Esophagus squamous epithelium (tissue), 5 donors: ENCODE measurements at regions not wholly inside any gene's neighbourhood (a gene's known extent, or its start where the extent isn't known, plus 50 kb on each side); places are given as distances from the start of the nearest gene placed in this dataset.
"Not testable (repeated sequence)": the region's sequence is repeated elsewhere in the genome, so short reads cannot be mapped to it uniquely, and the experiment has no call there.

Source experiments
- DNase-seq: peaks from one replicate; lab custom pipeline; 2025; lab: John Stamatoyannopoulos, UW
- H3K27ac ChIP-seq, 4 donors: fragments of 200-600 bp; sonication (generic); one replicate each; pipeline ENCODE4 v1.5.1; 2016 to 2019; ENCODE audit warnings: mild to moderate bottlenecking in 1 of 4
- H3K27me3 ChIP-seq, 4 donors: fragments of 200-600 bp; sonication (generic); 1 replicate in 3 of 4; 2 replicates in 1 of 4; pipeline versions ENCODE4 v1.5.1 to v1.6.0; 2017 to 2021; ENCODE audit warnings: antibody characterized with exemption in 1 of 4
- H3K36me3 ChIP-seq, 3 donors: fragments of 200-600 bp; sonication (generic); one replicate each; pipeline ENCODE4 v1.5.1; 2016 to 2019
- H3K4me1 ChIP-seq, 3 donors: fragments of 200-600 bp; sonication (generic); one replicate each; pipeline ENCODE4 v1.5.1; 2017 to 2019
- H3K4me3 ChIP-seq, 4 donors: fragments of 200-600 bp; sonication (generic); 1 replicate in 3 of 4; 2 replicates in 1 of 4; pipeline ENCODE4 v1.5.1; 2016 to 2019; ENCODE audit warnings: mild to moderate bottlenecking in 2 of 4, moderate library complexity in 1 of 4
- H3K9me3 ChIP-seq, 3 donors: fragments of 200-600 bp; sonication (generic); one replicate each; pipeline ENCODE4 v1.5.1; 2016 to 2019
- POLR2A ChIP-seq, 4 donors: fragments of 450-650 bp; IDR thresholded peaks; one replicate each; pipeline ENCODE4 v1.6.1; 2017; ENCODE audit warnings: antibody characterized with exemption in 4 of 4, mild to moderate bottlenecking in 4 of 4, moderate library complexity in 3 of 4
- WGBS, 2 donors: methylation state at CpG; one replicate each; pipeline ENCODE4 v1.1.5; 2018; 5-methylcytosine and 5-hydroxymethylcytosine counted together
- intact Hi-C: fragments of 100-400 bp; cut with DNase I; formaldehyde crosslinking; loops from one replicate; pipeline ENCODE4 v1.15.0; 2022
- TF ChIP-seq, protein P1 (sequence below), 6 experiments: fragments of 450-650 bp in 4 of 6; fragments of 200-600 bp in 2 of 6; sonication (generic) in 2 of 6; IDR thresholded peaks; one replicate each; pipeline ENCODE4 v1.5.1; 2016 to 2019; ENCODE audit warnings: antibody characterized with exemption in 6 of 6, mild to moderate bottlenecking in 4 of 6, moderate library complexity in 4 of 6
- donor health status: DM: yes; HTN: yes; CAD: no.

DNA sequence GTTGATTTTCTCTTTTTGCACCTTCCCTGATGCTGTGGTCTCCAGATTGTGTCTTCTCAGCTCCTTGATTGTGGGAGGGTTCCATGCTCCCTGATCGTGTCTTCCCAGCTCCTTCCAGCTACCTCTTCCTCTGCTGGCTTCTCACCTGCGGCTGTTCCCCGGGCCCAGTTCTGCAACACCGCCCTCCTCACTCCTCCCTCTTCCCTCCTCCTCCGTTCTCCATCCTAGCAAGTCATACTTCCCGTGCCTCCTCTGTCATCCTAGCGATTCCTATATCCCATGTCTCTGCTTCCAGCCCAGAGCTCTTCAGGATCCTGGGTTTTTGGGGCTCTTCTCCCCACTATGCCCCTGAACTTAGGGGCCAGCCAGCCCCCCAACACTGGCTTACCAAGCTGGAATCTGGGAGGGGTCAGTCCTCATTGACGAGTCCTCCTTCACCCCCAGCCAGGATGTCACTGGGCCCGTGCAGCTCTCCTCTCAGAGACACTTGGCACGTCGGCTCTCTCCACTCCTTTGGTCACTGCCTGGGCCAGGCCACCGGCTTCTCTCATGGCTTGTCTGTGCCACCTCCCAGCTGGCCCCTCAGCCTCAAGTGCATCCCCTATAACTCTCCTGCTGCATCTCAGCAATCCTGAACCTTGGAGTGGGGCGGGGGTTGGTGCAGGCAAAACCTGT lies 255.4 kb upstream of the MVB12B start:
- H3K9me3 ChIP-seq, result no peaks in the 10 kb centered on the region
- DNase-seq, result no peak
- H3K36me3 ChIP-seq, result no peaks in the 10 kb centered on the region
- no peak overlapping the region for H3K4me3 ChIP-seq
- intact Hi-C loops, result no loop called here
- WGBS, 2 donors, result 72 to 80% methylated on average over 12 to 13 of the region's 13 CpGs
- H3K4me1 ChIP-seq, result no peaks in the 10 kb centered on the region
- no peak overlapping the region for H3K27ac ChIP-seq
- TF ChIP-seq POLR2A (IDR thresholded peaks at IDR 0.05), result no peak
- TF ChIP-seq, protein P1, sequence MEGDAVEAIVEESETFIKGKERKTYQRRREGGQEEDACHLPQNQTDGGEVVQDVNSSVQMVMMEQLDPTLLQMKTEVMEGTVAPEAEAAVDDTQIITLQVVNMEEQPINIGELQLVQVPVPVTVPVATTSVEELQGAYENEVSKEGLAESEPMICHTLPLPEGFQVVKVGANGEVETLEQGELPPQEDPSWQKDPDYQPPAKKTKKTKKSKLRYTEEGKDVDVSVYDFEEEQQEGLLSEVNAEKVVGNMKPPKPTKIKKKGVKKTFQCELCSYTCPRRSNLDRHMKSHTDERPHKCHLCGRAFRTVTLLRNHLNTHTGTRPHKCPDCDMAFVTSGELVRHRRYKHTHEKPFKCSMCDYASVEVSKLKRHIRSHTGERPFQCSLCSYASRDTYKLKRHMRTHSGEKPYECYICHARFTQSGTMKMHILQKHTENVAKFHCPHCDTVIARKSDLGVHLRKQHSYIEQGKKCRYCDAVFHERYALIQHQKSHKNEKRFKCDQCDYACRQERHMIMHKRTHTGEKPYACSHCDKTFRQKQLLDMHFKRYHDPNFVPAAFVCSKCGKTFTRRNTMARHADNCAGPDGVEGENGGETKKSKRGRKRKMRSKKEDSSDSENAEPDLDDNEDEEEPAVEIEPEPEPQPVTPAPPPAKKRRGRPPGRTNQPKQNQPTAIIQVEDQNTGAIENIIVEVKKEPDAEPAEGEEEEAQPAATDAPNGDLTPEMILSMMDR (IDR thresholded peaks at IDR 0.05), result no peak
- peaks cover 0 to 50% (median 0%) of the 10 kb centered on the region in 4 donors for H3K27me3 ChIP-seq

DNA sequence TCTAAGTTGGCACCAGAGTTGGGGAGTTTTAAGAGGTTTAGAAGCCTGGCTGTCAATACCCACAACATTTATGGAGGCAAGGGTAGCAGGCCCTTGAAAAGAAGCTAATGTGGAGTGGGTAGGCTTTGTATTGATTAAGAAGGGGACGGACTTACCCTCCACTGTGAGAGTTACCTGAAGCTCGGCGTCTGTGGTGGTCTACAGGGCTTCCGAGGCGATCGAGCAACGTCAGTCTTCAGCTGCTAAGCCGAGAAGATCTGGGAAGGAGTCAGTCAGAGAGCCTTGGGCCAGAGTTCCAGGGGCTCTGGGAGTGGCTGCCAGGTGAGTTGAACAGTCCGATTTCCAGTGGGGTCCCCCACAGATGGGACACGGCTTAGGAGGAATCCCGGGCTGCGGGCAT lies 249.0 kb upstream of the MVB12B start:
- H3K27ac ChIP-seq, H3K4me1 ChIP-seq, H3K4me3 ChIP-seq, intact Hi-C loops, DNase-seq, H3K9me3 ChIP-seq, H3K36me3 ChIP-seq: not testable (repeated sequence)
- 84 to 93% methylated on average over 8 to 9 of the region's 12 CpGs for WGBS, 2 donors
- peaks cover 0 to 16% (median 0%) of the 10 kb centered on the region in 4 donors for H3K27me3 ChIP-seq

DNA sequence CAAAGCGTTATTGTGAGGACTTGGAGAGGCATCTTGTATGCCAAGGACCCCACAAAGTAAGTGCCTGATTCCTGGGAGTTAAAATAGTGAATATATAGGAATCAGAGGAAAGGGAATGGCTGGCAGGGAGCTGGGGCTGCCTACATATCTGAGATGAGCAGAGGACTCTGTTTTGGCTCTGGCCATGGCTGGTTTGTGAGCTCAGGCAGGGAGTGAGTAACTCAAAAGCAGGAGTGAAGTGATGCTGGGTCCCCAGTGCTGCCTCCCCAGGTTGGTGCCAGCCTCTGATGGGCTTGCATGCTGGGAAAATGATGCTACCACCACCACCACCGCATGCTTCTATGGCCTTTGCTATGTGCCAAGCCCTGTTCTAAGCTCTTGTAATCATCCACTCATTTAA lies 246.0 kb upstream of the MVB12B start:
- Histone ChIP-seq H3K27me3 (peaks cover 0 to 41% (median 0%) of the 10 kb centered on the region in 4 donors), H3K9me3 (no peaks in the 10 kb centered on the region), H3K27ac (no peak overlapping the region), H3K4me1 (no peaks in the 10 kb centered on the region), H3K36me3 (no peaks in the 10 kb centered on the region), H3K4me3 (no peak overlapping the region)
- no peak for DNase-seq
- no peak for TF ChIP-seq POLR2A (IDR thresholded peaks at IDR 0.05)
- TF ChIP-seq, protein P1 (IDR thresholded peaks at IDR 0.05), result no peak
- intact Hi-C loops, result no loop called here
- WGBS, 2 donors, result 51 to 68% methylated on average over 2 of the region's 2 CpGs

DNA sequence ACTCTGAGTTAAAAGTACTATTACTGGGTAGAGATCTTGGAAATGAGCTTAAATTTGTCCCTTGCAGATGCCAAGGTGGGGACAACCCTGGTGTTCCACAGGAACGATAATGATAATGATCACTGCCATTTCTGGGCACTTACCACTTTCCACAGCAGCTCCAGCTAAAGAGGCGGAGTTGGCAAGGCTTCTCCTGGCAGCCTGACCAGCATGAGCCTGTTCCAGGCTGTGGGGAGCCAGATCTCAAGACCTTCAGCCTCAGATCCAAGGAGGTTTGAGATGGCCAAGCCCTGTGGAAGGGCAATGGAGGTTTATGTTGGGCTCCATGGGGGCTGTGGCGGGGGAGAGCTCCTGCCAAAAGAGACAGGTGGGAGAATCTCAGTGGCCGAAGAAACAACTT lies 244.9 kb upstream of the MVB12B start:
- no peaks in the 10 kb centered on the region for H3K36me3 ChIP-seq
- intact Hi-C loops, result no loop called here
- H3K4me3 ChIP-seq, result no peak overlapping the region
- no peaks in the 10 kb centered on the region for H3K9me3 ChIP-seq
- WGBS, 2 donors, result 68 to 84% methylated on average over 2 to 3 of the region's 4 CpGs
- no peak for DNase-seq
- H3K27me3 ChIP-seq, result peaks cover 0 to 49% (median 0%) of the 10 kb centered on the region in 4 donors
- no peaks in the 10 kb centered on the region for H3K4me1 ChIP-seq
- no peak overlapping the region for H3K27ac ChIP-seq
- TF ChIP-seq, protein P1 (IDR thresholded peaks at IDR 0.05), result no peak
- no peak for TF ChIP-seq POLR2A (IDR thresholded peaks at IDR 0.05)

DNA sequence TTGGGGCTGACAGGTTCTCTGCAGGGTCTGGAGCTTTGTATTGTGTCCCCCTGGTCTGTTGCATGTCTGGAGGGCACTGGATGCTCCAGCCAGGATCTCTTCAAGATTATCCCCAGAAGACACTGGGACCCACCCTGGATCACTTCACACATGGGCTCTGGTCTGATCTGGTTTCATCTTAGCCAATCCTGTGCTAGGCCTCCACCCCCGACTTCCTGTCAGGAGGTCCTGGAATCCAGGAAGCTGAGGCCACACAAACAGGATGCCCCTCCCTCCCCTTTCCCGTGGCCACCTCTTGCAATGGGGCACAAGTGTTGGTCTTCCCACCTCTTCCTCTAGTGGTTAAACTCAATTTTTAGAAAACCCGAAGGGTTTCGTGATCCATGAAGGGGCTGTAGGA lies 242.6 kb upstream of the MVB12B start:
- DNase-seq, result no peak
- intact Hi-C loops, result no loop called here
- Histone ChIP-seq H3K27me3 (peaks cover 0 to 49% (median 0%) of the 10 kb centered on the region in 4 donors), H3K9me3 (no peaks in the 10 kb centered on the region), H3K4me3 (no peak overlapping the region), H3K36me3 (no peaks in the 10 kb centered on the region), H3K27ac (no peak overlapping the region), H3K4me1 (peaks cover 0 to 7% (median 0%) of the 10 kb centered on the region in 3 donors)
- TF ChIP-seq, protein P1 (IDR thresholded peaks at IDR 0.05), result no peak
- TF ChIP-seq POLR2A (IDR thresholded peaks at IDR 0.05), result no peak
- 57 to 69% methylated on average over 4 of the region's 4 CpGs for WGBS, 2 donors
